Testis (tissue), 2 donors: ENCODE measurements at regions not wholly inside any gene's neighbourhood (a gene's known extent, or its start where the extent isn't known, plus 50 kb on each side); places are given as distances from the start of the nearest gene placed in this dataset.

Experiments used
- DNase-seq: peaks from one replicate; pipeline ENCODE4 v3.0.0-alpha.2; 2019
- H3K27ac ChIP-seq, 2 donors: fragments of 200-600 bp; sonication (generic); one replicate each; pipeline ENCODE4 v1.5.1; 2019
- H3K27me3 ChIP-seq: fragments of 200-600 bp; sonication (generic); one replicate; pipeline ENCODE4 v1.5.1; 2019
- H3K36me3 ChIP-seq: fragments of 200-600 bp; sonication (generic); one replicate; pipeline ENCODE4 v1.5.1; 2017; ENCODE audit warnings: low read depth; ENCODE audit errors: missing control alignments
- H3K4me1 ChIP-seq: fragments of 200-600 bp; sonication (generic); one replicate; pipeline ENCODE4 v1.5.1; 2019
- H3K4me3 ChIP-seq, 2 donors: fragments of 200-600 bp; sonication (generic); one replicate each; pipeline ENCODE4 v1.5.1; 2017 to 2019
- H3K9me3 ChIP-seq: fragments of 200-600 bp; sonication (generic); one replicate; pipeline ENCODE4 v1.5.1; 2017
- CTCF ChIP-seq, 3 experiments: fragments of 450-650 bp in 2 of 3; fragments of 200-600 bp in 1 of 3; sonication (generic) in 1 of 3; IDR thresholded peaks; one replicate each; pipeline ENCODE4 v1.5.1; 2016 to 2019; ENCODE audit warnings: antibody characterized with exemption in 3 of 3, mild to moderate bottlenecking in 2 of 3, moderate library complexity in 1 of 3
- POLR2A ChIP-seq: fragments of 450-650 bp; IDR thresholded peaks from one replicate; pipeline ENCODE4 v1.6.1; 2017; ENCODE audit warnings: antibody characterized with exemption, mild to moderate bottlenecking, moderate library complexity
- whole genome bisulfite sequencing, 2 donors: methylation state at CpG; one replicate each; pipeline ENCODE4 v1.1.5; 2018; 5-methylcytosine and 5-hydroxymethylcytosine counted together
- intact Hi-C: fragments of 100-400 bp; cut with DNase I; formaldehyde crosslinking; loops from one replicate; pipeline ENCODE4 v1.15.1; 2023; ENCODE audit warnings: low total_unique reads

GRCh38 chr6:56771929-56772607, 129.4 kb upstream of the DST start:
- WGBS, 2 donors, result 90 to 91% methylated on average over 7 of the region's 7 CpGs
- no peaks in the 10 kb centered on the region for H3K36me3 ChIP-seq
- no peaks in the 10 kb centered on the region for H3K4me1 ChIP-seq
- no peak for TF ChIP-seq CTCF (IDR thresholded peaks at IDR 0.05)
- no peak for TF ChIP-seq POLR2A
- no peak for DNase-seq
- no peaks in the 10 kb centered on the region for H3K9me3 ChIP-seq
- no peak overlapping the region for H3K4me3 ChIP-seq
- no peak overlapping the region for H3K27ac ChIP-seq
- H3K27me3 ChIP-seq, result no peaks in the 10 kb centered on the region
- intact Hi-C loops, result no loop called here

- intact Hi-C loops, result no loop called here
These were observed 128.5 kb upstream of the DST start for GRCh38 chr6:56771189-56771588.

GRCh38 chr6:56770011-56770520, 127.4 kb upstream of the DST start:
- no peaks in the 10 kb centered on the region for H3K27me3 ChIP-seq
- no peak overlapping the region for H3K27ac ChIP-seq
- no peaks in the 10 kb centered on the region for H3K9me3 ChIP-seq
- H3K4me3 ChIP-seq, result no peak overlapping the region
- TF ChIP-seq POLR2A (no peak), CTCF (IDR thresholded peaks at IDR 0.05) (no peak)
- H3K4me1 ChIP-seq, result no peaks in the 10 kb centered on the region
- H3K36me3 ChIP-seq, result no peaks in the 10 kb centered on the region
- intact Hi-C loops, result no loop called here
- DNase-seq, result no peak
- WGBS, 2 donors, result 97 to 100% methylated on average over 2 of the region's 2 CpGs

More at GRCh38 chr6:56771189-56771588, 128.5 kb upstream of the DST start:
- no peak for TF ChIP-seq CTCF (IDR thresholded peaks at IDR 0.05)
- no peak for TF ChIP-seq POLR2A
- Histone ChIP-seq H3K27ac (no peak overlapping the region), H3K36me3 (no peaks in the 10 kb centered on the region), H3K4me1 (no peaks in the 10 kb centered on the region), H3K9me3 (no peaks in the 10 kb centered on the region), H3K27me3 (no peaks in the 10 kb centered on the region), H3K4me3 (no peak overlapping the region)
- DNase-seq, result no peak

- Histone ChIP-seq H3K27me3 (no peaks in the 10 kb centered on the region), H3K4me3 (no peak overlapping the region), H3K9me3 (no peaks in the 10 kb centered on the region), H3K36me3 (no peaks in the 10 kb centered on the region), H3K27ac (no peak overlapping the region), H3K4me1 (no peaks in the 10 kb centered on the region)
- TF ChIP-seq POLR2A (no peak), CTCF (IDR thresholded peaks at IDR 0.05) (no peak)
- intact Hi-C loops, result no loop called here
- DNase-seq, result no peak
- 80 to 87% methylated on average over 4 of the region's 4 CpGs for WGBS, 2 donors
These were observed 125.3 kb upstream of the DST start for GRCh38 chr6:56767892-56768531.
